ENCODE measurements at regions not wholly inside any gene's neighbourhood (a gene's known extent, or its start where the extent isn't known, plus 50 kb on each side); places are given as distances from the start of the nearest gene placed in this dataset.

GRCh38 chr11:128279866-128280265, 307.5 kb downstream of the ETS1 start:
- peak overlapping the region; percentile 67 for H3K27ac Mint-ChIP-seq
- peak; percentile 39 for DNase-seq

GRCh38 chr11:128273736-128274135, 313.6 kb downstream of the ETS1 start:
- Mint-ChIP-seq H3K36me3 (ENCODE audit: low read depth) (no peaks in the 10 kb centered on the region), H3K4me3 (no peak overlapping the region), H3K4me1 (ENCODE audit: low read depth) (peaks cover 20% of the 10 kb centered on the region), H3K27me3 (ENCODE audit: insufficient read depth) (no peaks in the 10 kb centered on the region), H3K9me3 (peaks cover 5% of the 10 kb centered on the region; the same call in 1 of the 2 replicates), H3K27ac (no peak overlapping the region)
- DNase-seq, result no peak
- no peak for TF ChIP-seq CTCF (IDR thresholded peaks at IDR 0.05)

More at GRCh38 chr11:128279866-128280265, 307.5 kb downstream of the ETS1 start:
- peaks cover 5% of the 10 kb centered on the region; the same call in 1 of the 2 replicates for H3K9me3 Mint-ChIP-seq
- peaks cover 19% of the 10 kb centered on the region for H3K4me1 Mint-ChIP-seq (ENCODE audit: low read depth)
- no peaks in the 10 kb centered on the region for H3K36me3 Mint-ChIP-seq (ENCODE audit: low read depth)
- H3K27me3 Mint-ChIP-seq (ENCODE audit: insufficient read depth), result no peaks in the 10 kb centered on the region
- TF ChIP-seq CTCF (IDR thresholded peaks at IDR 0.05), result no peak
- H3K4me3 Mint-ChIP-seq, result peak overlapping the region; percentile 12; the same call in 1 of the 2 replicates

- Mint-ChIP-seq H3K9me3 (no peaks in the 10 kb centered on the region), H3K27me3 (ENCODE audit: insufficient read depth) (no peaks in the 10 kb centered on the region), H3K4me3 (no peak overlapping the region), H3K27ac (no peak overlapping the region), H3K4me1 (ENCODE audit: low read depth) (peaks cover 20% of the 10 kb centered on the region), H3K36me3 (ENCODE audit: low read depth) (no peaks in the 10 kb centered on the region)
- no peak for TF ChIP-seq CTCF (IDR thresholded peaks at IDR 0.05)
- DNase-seq, result no peak
Observed at GRCh38 chr11:128271401-128271800, 316.0 kb downstream of the ETS1 start.

- Mint-ChIP-seq H3K36me3 (ENCODE audit: low read depth) (no peaks in the 10 kb centered on the region), H3K9me3 (no peaks in the 10 kb centered on the region), H3K27me3 (ENCODE audit: insufficient read depth) (no peaks in the 10 kb centered on the region), H3K4me3 (no peak overlapping the region), H3K4me1 (ENCODE audit: low read depth) (peaks cover 20% of the 10 kb centered on the region), H3K27ac (no peak overlapping the region)
- no peak for DNase-seq
- no peak for TF ChIP-seq CTCF (IDR thresholded peaks at IDR 0.05)
Observed at GRCh38 chr11:128269466-128269865, 317.9 kb downstream of the ETS1 start.

- no peak for TF ChIP-seq CTCF (IDR thresholded peaks at IDR 0.05)
- Mint-ChIP-seq H3K27ac (no peak overlapping the region), H3K27me3 (ENCODE audit: insufficient read depth) (no peaks in the 10 kb centered on the region), H3K4me3 (no peak overlapping the region), H3K4me1 (ENCODE audit: low read depth) (peaks cover 14% of the 10 kb centered on the region), H3K9me3 (no peaks in the 10 kb centered on the region), H3K36me3 (ENCODE audit: low read depth) (no peaks in the 10 kb centered on the region)
- no peak for DNase-seq
Observed at GRCh38 chr11:128266893-128267292, 320.5 kb downstream of the ETS1 start.
